Thyroid gland (tissue), 4 donors: ENCODE measurements at regions not wholly inside any gene's neighbourhood (a gene's known extent, or its start where the extent isn't known, plus 50 kb on each side); places are given as distances from the start of the nearest gene placed in this dataset.

ENCODE experiments used
- DNase-seq, 2 donors: peaks; one replicate each; pipeline ENCODE4 v3.0.0-alpha.2; 2019
- H3K27ac ChIP-seq, 3 donors: fragments of 200-600 bp; sonication (generic); 1 replicate in 2 of 3; 2 replicates in 1 of 3; pipeline ENCODE4 v1.5.1; 2016 to 2019; ENCODE audit warnings: mild to moderate bottlenecking in 1 of 3, moderate library complexity in 1 of 3
- H3K27me3 ChIP-seq: fragments of 200-600 bp; sonication (generic); one replicate; pipeline ENCODE4 v1.5.1; 2019
- H3K36me3 ChIP-seq, 2 donors: fragments of 200-600 bp; sonication (generic); one replicate each; pipeline ENCODE4 v1.5.1; 2016 to 2019
- H3K4me1 ChIP-seq, 2 donors: fragments of 200-600 bp; sonication (generic); one replicate each; pipeline ENCODE4 v1.5.1; 2017 to 2019
- H3K4me3 ChIP-seq, 3 donors: fragments of 200-600 bp; sonication (generic); replicated peaks in 1 of 3; 1 replicate in 2 of 3; 2 replicates in 1 of 3; pipeline ENCODE4 v1.5.1; 2016; ENCODE audit warnings: mild to moderate bottlenecking in 1 of 3
- H3K9me3 ChIP-seq: fragments of 200-600 bp; sonication (generic); one replicate; pipeline ENCODE4 v1.5.1; 2017
- CTCF ChIP-seq, 6 experiments: fragments of 200-600 bp in 3 of 6; fragments of 450-650 bp in 3 of 6; sonication (generic) in 3 of 6; IDR thresholded peaks; one replicate each; pipeline ENCODE4 v1.5.1; 2016 to 2019; ENCODE audit warnings: antibody characterized with exemption in 6 of 6, mild to moderate bottlenecking in 2 of 6, inconsistent platforms in 1 of 6, moderate library complexity in 1 of 6
- POLR2A ChIP-seq, 2 donors: fragments of 450-650 bp; IDR thresholded peaks; one replicate each; pipeline ENCODE4 v1.6.1; 2017; ENCODE audit warnings: antibody characterized with exemption in 2 of 2, mild to moderate bottlenecking in 2 of 2, moderate library complexity in 1 of 2
- WGBS, 2 donors: methylation state at CpG; one replicate each; pipeline ENCODE4 v1.1.5; 2017; 5-methylcytosine and 5-hydroxymethylcytosine counted together
- intact Hi-C: fragments of 100-400 bp; cut with DNase I; formaldehyde crosslinking; loops from one replicate; pipeline ENCODE4 v1.15.1; 2023

GRCh38 chr12:66045506-66045905 is 85.0 kb downstream of the LLPH start:
- WGBS, 2 donors, result 96 to 97% methylated on average over 3 of the region's 3 CpGs
- Histone ChIP-seq H3K27ac (no peak overlapping the region), H3K9me3 (no peaks in the 10 kb centered on the region), H3K27me3 (no peaks in the 10 kb centered on the region), H3K4me3 (no peak overlapping the region), H3K4me1 (no peaks in the 10 kb centered on the region), H3K36me3 (no peaks in the 10 kb centered on the region)
- intact Hi-C loops, result no loop called here
- no peak for DNase-seq
- TF ChIP-seq POLR2A (IDR thresholded peaks at IDR 0.05) (no peak), CTCF (IDR thresholded peaks at IDR 0.05) (no peak)

- no peaks in the 10 kb centered on the region for H3K27me3 ChIP-seq
- TF ChIP-seq POLR2A (IDR thresholded peaks at IDR 0.05) (no peak), CTCF (IDR thresholded peaks at IDR 0.05) (no peak)
- no peak overlapping the region for H3K4me3 ChIP-seq
- H3K36me3 ChIP-seq, result no peaks in the 10 kb centered on the region
- intact Hi-C loops, result no loop called here
- no peak overlapping the region for H3K27ac ChIP-seq
- no peaks in the 10 kb centered on the region for H3K4me1 ChIP-seq
- 82 to 84% methylated on average over 4 of the region's 4 CpGs for WGBS, 2 donors
- DNase-seq, result no peak
- no peaks in the 10 kb centered on the region for H3K9me3 ChIP-seq
These were observed 85.8 kb downstream of the LLPH start for GRCh38 chr12:66044731-66045130.

- Histone ChIP-seq H3K27ac (no peak overlapping the region), H3K4me1 (no peaks in the 10 kb centered on the region), H3K9me3 (no peaks in the 10 kb centered on the region), H3K4me3 (no peak overlapping the region), H3K36me3 (no peaks in the 10 kb centered on the region), H3K27me3 (no peaks in the 10 kb centered on the region)
- TF ChIP-seq CTCF (IDR thresholded peaks at IDR 0.05), result no peak
- intact Hi-C loops, result no loop called here
- 53 to 70% methylated on average over 3 of the region's 3 CpGs for WGBS, 2 donors
- DNase-seq, result no peak
These were observed 87.5 kb downstream of the LLPH start for GRCh38 chr12:66043035-66043434.

- no peaks in the 10 kb centered on the region for H3K36me3 ChIP-seq
- intact Hi-C loops, result no loop called here
- H3K4me3 ChIP-seq, result no peak overlapping the region
- WGBS, 2 donors, result 78 to 82% methylated on average over 10 of the region's 10 CpGs
- H3K27me3 ChIP-seq, result no peaks in the 10 kb centered on the region
- no peak overlapping the region for H3K27ac ChIP-seq
- no peaks in the 10 kb centered on the region for H3K9me3 ChIP-seq
- DNase-seq, result no peak
- H3K4me1 ChIP-seq, result no peaks in the 10 kb centered on the region
- TF ChIP-seq CTCF (IDR thresholded peaks at IDR 0.05) (no peak), POLR2A (IDR thresholded peaks at IDR 0.05) (no peak)
These were observed 88.7 kb downstream of the LLPH start for GRCh38 chr12:66041651-66042363.

DNA sequence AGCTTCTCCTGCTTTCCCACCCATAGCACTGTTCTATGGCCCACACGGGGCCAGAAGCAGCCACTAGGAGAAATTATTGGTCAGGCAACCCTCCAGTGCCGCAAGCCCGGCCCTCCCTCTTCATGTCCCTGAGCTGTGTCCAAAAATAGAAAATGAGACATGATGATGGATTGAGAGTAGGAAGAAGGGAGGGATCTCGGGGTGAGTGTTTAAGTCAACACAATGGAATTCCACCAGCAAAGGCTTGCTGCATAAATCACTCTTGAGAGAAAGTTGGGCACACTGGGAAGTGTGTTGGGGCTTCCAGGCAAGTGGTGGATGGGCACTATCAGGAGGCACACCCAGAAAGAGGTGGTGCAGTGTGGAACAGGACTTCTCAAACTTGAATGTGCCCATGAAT is 94.2 kb downstream of the LLPH start:
- Histone ChIP-seq H3K36me3 (no peaks in the 10 kb centered on the region), H3K27me3 (no peaks in the 10 kb centered on the region), H3K9me3 (no peaks in the 10 kb centered on the region), H3K4me1 (no peaks in the 10 kb centered on the region), H3K4me3 (no peak overlapping the region), H3K27ac (no peak overlapping the region)
- intact Hi-C loops, result no loop called here
- no peak for DNase-seq
- 60 to 68% methylated on average over 4 of the region's 4 CpGs for WGBS, 2 donors
- no peak for TF ChIP-seq POLR2A (IDR thresholded peaks at IDR 0.05)
- no peak for TF ChIP-seq CTCF (IDR thresholded peaks at IDR 0.05)
